ENCODE measurements at regions not wholly inside any gene's neighbourhood (a gene's known extent, or its start where the extent isn't known, plus 50 kb on each side); places are given as distances from the start of the nearest gene placed in this dataset.

- TF ChIP-seq EZH2 (IDR thresholded peaks at IDR 0.05): no peak
- TF ChIP-seq POLR2AphosphoS5 (IDR thresholded peaks at IDR 0.05; ENCODE audit: borderline replicate concordance, low read depth, low read length): no peak
- TF ChIP-seq FOXP2 (optimal IDR thresholded peaks at IDR 0.05; ENCODE audit: control extremely low read depth, extremely low read length, insufficient read depth): no peak
These were observed 303.3 kb downstream of the ARRDC4 start for GRCh38 chr15:98263787-98264186.
